PC-9 (cell line): ENCODE measurements at regions not wholly inside any gene's neighbourhood (a gene's known extent, or its start where the extent isn't known, plus 50 kb on each side); places are given as distances from the start of the nearest gene placed in this dataset.
A peak's percentile ranks its signal among the peaks of the same experiment; 100 is the strongest.

ENCODE experiments used
- BruUV-seq: library from RNA; stranded (reverse); fragments of 400-500 nt; replicated peaks from 2 replicates; lab custom pipeline; 2021; lab: Mats Ljungman, UMichigan
- CTCF ChIA-PET: fragments of 300-600 bp; sonication (Branson Sonifier 250); formaldehyde crosslinking; loops from one replicate; lab custom pipeline; 2022; ENCODE audit warnings: antibody characterized with exemption; lab: Charles Lee
- POLR2A ChIA-PET: fragments of 300-600 bp; sonication (Branson Sonifier 250); formaldehyde crosslinking; loops from one replicate; lab custom pipeline; 2022; ENCODE audit warnings: antibody characterized with exemption; ENCODE audit not compliant: unreplicated experiment; lab: Charles Lee
- DNase-seq, 2 experiments: peaks; one replicate each; pipeline versions ENCODE4 v3.0.0 to v3.0.0-alpha.2; 2015 to 2022; ENCODE audit warnings: mixed read lengths in 1 of 2
- H2AFZ ChIP-seq: fragments of 200-600 bp; sonication (generic); 2 replicates; pipeline ENCODE4 v1.8.1; 2017; ENCODE audit warnings: antibody characterized with exemption
- H3F3A ChIP-seq: fragments of 200-600 bp; sonication (generic); 2 replicates; pipeline ENCODE4 v1.8.1; 2017; ENCODE audit warnings: antibody characterized with exemption, mild to moderate bottlenecking, low read depth; ENCODE audit not compliant: insufficient read depth
- H3K27ac ChIP-seq: fragments of 200-600 bp; sonication (generic); 2 replicates; pipeline ENCODE4 v1.6.1; 2016; ENCODE audit warnings: mixed run types
- H3K27me3 ChIP-seq: fragments of 200-600 bp; sonication (generic); 2 replicates; pipeline ENCODE4 v1.6.1; 2016; ENCODE audit warnings: low read depth, mixed run types; ENCODE audit not compliant: insufficient read depth
- H3K36me3 ChIP-seq: fragments of 200-600 bp; sonication (generic); 2 replicates; pipeline ENCODE4 v1.6.1; 2016; ENCODE audit warnings: low read depth, mixed run types
- H3K4me1 ChIP-seq: fragments of 200-600 bp; sonication (generic); replicated peaks from 2 replicates; pipeline ENCODE4 v1.6.1; 2016; ENCODE audit warnings: mixed run types; ENCODE audit not compliant: insufficient read depth
- H3K4me2 ChIP-seq: fragments of 200-600 bp; sonication (generic); 2 replicates; pipeline ENCODE4 v1.6.1; 2017; ENCODE audit warnings: mixed run types
- H3K4me3 ChIP-seq: fragments of 200-600 bp; sonication (generic); 2 replicates; pipeline ENCODE4 v1.6.1; 2016; ENCODE audit warnings: mixed run types
- H3K79me2 ChIP-seq: fragments of 200-600 bp; sonication (generic); 2 replicates; pipeline ENCODE4 v1.6.1; 2017; ENCODE audit warnings: low read depth, mixed run types
- H3K9me2 ChIP-seq: fragments of 200-600 bp; sonication (generic); 2 replicates; pipeline ENCODE4 v1.8.1; 2017; ENCODE audit warnings: mild to moderate bottlenecking; ENCODE audit not compliant: insufficient read depth
- H3K9me3 ChIP-seq: fragments of 200-600 bp; sonication (generic); 2 replicates; pipeline ENCODE4 v1.8.1; 2016; ENCODE audit warnings: low read depth; ENCODE audit not compliant: insufficient read depth
- H4K20me1 ChIP-seq: fragments of 200-600 bp; sonication (generic); 2 replicates; pipeline ENCODE4 v1.8.1; 2017; ENCODE audit not compliant: insufficient read depth
- CTCF ChIP-seq: fragments of 200-600 bp; sonication (generic); conservative IDR thresholded peaks from 2 replicates; pipeline ENCODE4 v1.6.1; 2017; ENCODE audit warnings: mixed run types, antibody characterized with exemption, mild to moderate bottlenecking, moderate library complexity
- EZH2 ChIP-seq: fragments of 200-600 bp; sonication (generic); IDR thresholded peaks from 2 replicates; pipeline ENCODE4 v1.8.0; 2017; ENCODE audit warnings: antibody characterized with exemption, low read depth
- intact Hi-C: fragments of 100-400 bp; cut with micrococcal nuclease; formaldehyde crosslinking; loops from one replicate; pipeline ENCODE4 v1.10.0; 2022; ENCODE audit not compliant: unreplicated experiment

DNA sequence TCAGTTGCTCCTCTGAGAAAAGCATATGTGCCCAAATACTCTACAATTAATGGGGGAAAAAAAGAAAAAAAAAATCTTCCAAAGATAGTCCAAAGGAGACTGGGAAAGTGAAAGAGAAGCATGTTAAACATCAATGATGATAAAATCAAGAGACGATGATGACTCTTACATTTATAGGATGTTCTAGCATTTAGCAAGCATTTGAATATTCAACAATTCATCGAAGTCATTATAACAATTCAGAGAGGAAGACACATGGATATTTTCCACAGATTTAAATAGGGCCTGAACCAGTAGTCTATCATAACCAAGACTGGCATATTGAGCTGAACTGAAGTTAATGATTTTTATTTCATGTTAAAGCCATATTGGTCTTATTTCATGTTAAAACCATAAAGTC lies 528.4 kb downstream of the INHBA start:
- no TSS peak for BruUV-seq
- ChIA-PET POLR2A (no interaction called here), CTCF (no interaction called here)
- Histone ChIP-seq H3K9me2 (no peaks in the 10 kb centered on the region), H2AFZ (no peak overlapping the region), H3K27me3 (no peaks in the 10 kb centered on the region), H3F3A (no peaks in the 10 kb centered on the region), H3K36me3 (no peaks in the 10 kb centered on the region), H3K27ac (no peak overlapping the region), H3K79me2 (no peaks in the 10 kb centered on the region), H3K4me3 (no peak overlapping the region), H3K9me3 (no peaks in the 10 kb centered on the region), H4K20me1 (no peaks in the 10 kb centered on the region), H3K4me1 (no peaks in the 10 kb centered on the region), H3K4me2 (no peak overlapping the region)
- no peak for DNase-seq
- TF ChIP-seq CTCF, result no peak
- no peak for TF ChIP-seq EZH2
- intact Hi-C loops, result no loop called here

GRCh38 chr7:41170466-41170865 lies 532.4 kb downstream of the INHBA start:
- no peak overlapping the region for H3K4me2 ChIP-seq
- no TSS peak for BruUV-seq
- H3K9me2 ChIP-seq, result no peaks in the 10 kb centered on the region
- no peak overlapping the region for H3K4me3 ChIP-seq
- DNase-seq, result peak in 1 of 2 experiments; percentile 28
- H3K27me3 ChIP-seq, result no peaks in the 10 kb centered on the region
- ChIA-PET CTCF (interaction anchor here (0.6 kb wide), 2 partner anchors 85 to 526 kb away, joined by 4 read pairs; no protein-coding TSS in a partner anchor), POLR2A (no interaction called here)
- no peaks in the 10 kb centered on the region for H3K4me1 ChIP-seq
- H4K20me1 ChIP-seq, result no peaks in the 10 kb centered on the region
- no peaks in the 10 kb centered on the region for H3F3A ChIP-seq
- TF ChIP-seq EZH2, result no peak
- no peak for TF ChIP-seq CTCF
- H3K27ac ChIP-seq, result no peak overlapping the region
- H3K9me3 ChIP-seq, result no peaks in the 10 kb centered on the region
- H3K79me2 ChIP-seq, result no peaks in the 10 kb centered on the region
- H2AFZ ChIP-seq, result no peak overlapping the region
- intact Hi-C loops, result no loop called here
- H3K36me3 ChIP-seq, result no peaks in the 10 kb centered on the region

DNA sequence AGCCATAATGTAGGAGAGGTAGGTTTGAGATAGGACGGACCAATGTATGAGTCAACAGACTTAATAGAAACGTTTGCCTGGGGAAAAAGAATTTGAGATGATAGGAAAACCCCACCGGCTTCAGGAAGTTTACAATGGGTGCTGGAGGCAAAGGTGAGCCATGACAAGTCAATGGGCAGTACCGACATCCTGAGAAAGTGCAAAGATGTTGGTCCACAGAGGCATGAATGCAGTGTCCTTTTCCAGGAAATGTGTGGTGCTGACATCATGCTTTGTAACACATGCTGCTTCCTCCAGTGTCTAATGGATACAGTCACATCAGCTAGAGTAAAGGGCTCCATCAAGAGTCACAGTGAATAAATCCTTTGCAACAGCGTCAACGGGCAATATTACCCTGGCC lies 533.6 kb downstream of the INHBA start:
- no peak overlapping the region for H3K27ac ChIP-seq

More for the DNA sequence above, 533.6 kb downstream of the INHBA start:
- H4K20me1 ChIP-seq, result no peaks in the 10 kb centered on the region
- ChIA-PET POLR2A (no interaction called here), CTCF (no interaction called here)
- no peaks in the 10 kb centered on the region for H3K4me1 ChIP-seq
- no peaks in the 10 kb centered on the region for H3F3A ChIP-seq
- no peaks in the 10 kb centered on the region for H3K27me3 ChIP-seq
- no peaks in the 10 kb centered on the region for H3K79me2 ChIP-seq
- H3K36me3 ChIP-seq, result no peaks in the 10 kb centered on the region
- no peaks in the 10 kb centered on the region for H3K9me3 ChIP-seq
- no peak overlapping the region for H3K4me3 ChIP-seq
- H3K4me2 ChIP-seq, result no peak overlapping the region
- no TSS peak for BruUV-seq
- H2AFZ ChIP-seq, result no peak overlapping the region
- TF ChIP-seq EZH2 (no peak), CTCF (no peak)
- peak in 1 of 2 experiments; percentile 30 for DNase-seq
- H3K9me2 ChIP-seq, result no peaks in the 10 kb centered on the region
- intact Hi-C loops, result no loop called here
